ENCODE measurements at regions not wholly inside any gene's neighbourhood (a gene's known extent, or its start where the extent isn't known, plus 50 kb on each side); places are given as distances from the start of the nearest gene placed in this dataset.

- no peak for DNase-seq
Observed at GRCh38 chr22:44549701-44550100, 51.7 kb upstream of the RTL6 start.

GRCh38 chr22:44548981-44549380 is 50.9 kb upstream of the RTL6 start:
- no peak for DNase-seq

All from CD4-positive, alpha-beta T cell treated with Interleukin-4 for 1 hour (primary cell).